ENCODE measurements at regions not wholly inside any gene's neighbourhood (a gene's known extent, or its start where the extent isn't known, plus 50 kb on each side); places are given as distances from the start of the nearest gene placed in this dataset.
A peak's percentile ranks its signal among the peaks of the same experiment; 100 is the strongest.

DNA sequence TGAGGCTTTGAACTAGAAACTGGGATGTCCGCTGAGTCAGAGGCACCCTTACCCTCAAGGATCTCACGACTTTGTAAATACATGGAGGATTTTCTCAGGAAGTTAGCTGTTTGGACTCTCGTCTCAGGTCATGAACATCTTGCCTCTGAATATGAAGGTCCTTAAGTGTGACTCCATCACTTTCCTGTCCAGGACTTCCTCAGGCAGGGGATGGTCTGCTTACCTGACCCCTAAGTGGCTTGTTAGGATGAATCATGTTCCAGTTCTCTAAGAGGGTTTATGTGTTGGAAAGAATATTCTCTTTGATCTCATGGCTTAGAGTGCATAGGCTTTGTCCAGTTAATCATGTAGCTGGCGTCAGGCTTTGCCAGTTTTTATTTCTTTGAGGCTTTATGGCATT lies 511.7 kb upstream of the KLF4 start:
- no peak for DNase-seq (ENCODE audit: low spot score)

- DNase-seq (ENCODE audit: low spot score): no peak
Observed at GRCh38 chr9:107999890-108000289, 510.3 kb upstream of the KLF4 start.

DNA sequence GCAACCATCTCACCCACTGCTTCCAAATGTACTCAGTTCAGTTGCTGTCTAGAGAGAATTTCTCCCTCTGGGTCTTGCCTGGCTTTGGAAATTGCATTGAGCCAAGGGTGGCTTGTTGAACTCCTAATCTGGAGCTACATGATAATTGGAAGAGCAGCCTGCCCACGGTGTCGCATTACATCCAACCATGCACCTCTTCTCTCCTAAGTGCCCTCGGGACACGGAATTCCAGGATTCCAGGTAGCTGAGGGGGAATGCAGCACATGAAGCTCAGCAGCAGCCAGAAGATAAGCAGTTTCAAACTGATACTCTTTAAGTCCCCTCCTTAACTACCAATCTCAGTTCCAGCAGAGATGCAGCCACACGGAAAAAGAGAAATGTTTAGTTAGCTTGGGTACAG lies 509.4 kb upstream of the KLF4 start:
- DNase-seq (ENCODE audit: low spot score): no peak

DNA sequence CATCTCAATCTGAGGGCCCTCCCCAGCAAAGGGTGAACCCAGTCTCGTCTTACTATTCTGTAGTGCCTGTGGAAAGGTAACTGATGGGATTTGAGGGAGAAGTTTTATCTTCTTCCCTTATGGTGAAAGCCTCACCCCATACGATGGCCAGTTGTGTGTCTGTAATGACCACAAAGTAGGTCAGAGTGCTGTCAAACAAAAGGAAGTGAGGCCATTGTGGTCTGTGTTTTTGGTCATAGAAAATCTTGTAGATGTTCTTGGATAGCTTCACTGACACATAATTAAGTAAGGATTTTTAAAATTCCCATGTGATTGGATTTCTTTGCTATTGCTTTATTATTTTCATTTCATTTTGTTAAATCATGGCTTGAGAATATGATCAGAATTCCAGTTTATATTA lies 505.1 kb upstream of the KLF4 start:
- DNase-seq (ENCODE audit: low spot score): no peak

DNA sequence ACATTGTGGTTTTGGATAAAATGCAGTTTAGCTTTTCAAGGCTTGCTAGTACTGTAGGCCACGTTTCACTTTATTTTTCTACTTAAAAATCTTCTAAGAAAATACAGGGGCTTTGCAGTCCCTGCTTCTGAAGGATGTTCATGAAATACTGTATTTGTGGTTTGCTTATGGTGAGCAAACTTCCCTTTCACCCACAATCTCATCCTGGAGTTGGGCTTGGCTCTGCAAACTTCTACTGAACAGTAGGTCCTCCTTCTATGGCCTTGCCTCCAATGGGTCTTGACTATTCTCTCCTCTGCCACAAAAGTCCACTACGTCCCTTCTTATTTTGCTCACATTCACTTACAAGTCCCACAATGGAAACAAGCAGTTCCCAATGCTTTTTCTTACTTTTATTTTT lies 502.7 kb upstream of the KLF4 start:
- DNase-seq (ENCODE audit: low spot score): no peak

DNA sequence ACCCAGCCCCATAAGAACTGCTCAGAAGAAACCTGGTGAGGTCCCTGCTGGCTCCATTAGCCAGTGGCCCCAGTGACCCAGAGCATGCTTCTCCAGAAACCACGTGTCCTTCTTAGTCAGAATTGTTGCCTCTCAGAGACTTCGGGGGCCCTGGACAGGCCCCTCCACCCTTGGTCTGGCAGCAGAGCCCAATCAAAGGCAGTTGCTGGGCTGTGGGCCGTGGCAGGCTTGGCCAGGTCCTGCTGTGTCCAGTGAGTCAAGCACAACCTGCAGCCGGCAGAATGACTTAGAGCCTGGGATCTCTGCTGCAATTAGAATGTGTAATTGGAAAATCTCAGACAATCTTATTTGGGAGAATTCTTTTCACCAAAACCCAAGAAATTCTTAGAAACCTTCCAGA lies 502.0 kb upstream of the KLF4 start:
- no peak for DNase-seq (ENCODE audit: low spot score)

DNA sequence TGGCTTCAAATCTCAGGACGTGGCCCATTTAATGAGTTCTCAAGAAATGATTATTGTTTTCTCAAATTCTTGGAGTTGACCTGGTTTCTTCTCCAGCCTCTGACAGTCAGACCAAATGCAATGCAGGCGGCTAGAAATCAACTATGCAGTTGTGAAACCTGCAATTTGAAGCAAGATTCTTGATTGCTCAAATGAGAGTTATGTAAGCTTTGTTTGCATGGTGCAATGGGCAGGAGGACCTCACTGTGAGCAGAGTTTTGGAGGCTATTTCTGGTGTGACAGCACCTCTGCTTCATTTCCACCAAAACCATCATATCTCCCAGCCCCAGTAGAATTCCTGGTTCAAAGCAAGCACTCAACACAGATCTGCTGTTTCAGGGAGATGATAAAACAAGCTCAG lies 500.0 kb upstream of the KLF4 start:
- no peak for DNase-seq (ENCODE audit: low spot score)

- DNase-seq (ENCODE audit: low spot score): no peak
Observed at GRCh38 chr9:107989099-107989498, 499.5 kb upstream of the KLF4 start.

GRCh38 chr9:107984956-107985355 lies 495.4 kb upstream of the KLF4 start:
- DNase-seq (ENCODE audit: low spot score): no peak

DNA sequence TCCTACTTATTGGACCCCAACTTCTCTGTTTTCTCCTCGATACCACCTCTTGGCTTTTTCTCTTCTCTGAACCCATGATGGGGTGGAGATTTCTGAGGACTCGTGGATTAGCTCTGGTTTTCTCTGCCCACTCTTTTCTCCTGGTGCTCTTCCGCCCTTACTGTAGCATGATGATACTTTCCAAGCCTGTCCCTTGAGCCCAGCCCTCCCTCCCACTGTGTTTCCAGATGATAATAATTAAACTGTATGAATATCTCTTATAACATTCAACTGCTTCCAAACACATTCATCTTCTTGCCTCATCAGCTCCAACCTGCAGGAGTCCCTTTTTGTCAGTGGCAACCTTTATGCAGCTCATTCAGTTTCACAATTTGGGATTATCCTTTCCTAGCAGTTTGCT lies 494.2 kb upstream of the KLF4 start:
- DNase-seq (ENCODE audit: low spot score): no peak

GRCh38 chr9:107983181-107983603 lies 493.6 kb upstream of the KLF4 start:
- DNase-seq (ENCODE audit: low spot score): no peak

DNA sequence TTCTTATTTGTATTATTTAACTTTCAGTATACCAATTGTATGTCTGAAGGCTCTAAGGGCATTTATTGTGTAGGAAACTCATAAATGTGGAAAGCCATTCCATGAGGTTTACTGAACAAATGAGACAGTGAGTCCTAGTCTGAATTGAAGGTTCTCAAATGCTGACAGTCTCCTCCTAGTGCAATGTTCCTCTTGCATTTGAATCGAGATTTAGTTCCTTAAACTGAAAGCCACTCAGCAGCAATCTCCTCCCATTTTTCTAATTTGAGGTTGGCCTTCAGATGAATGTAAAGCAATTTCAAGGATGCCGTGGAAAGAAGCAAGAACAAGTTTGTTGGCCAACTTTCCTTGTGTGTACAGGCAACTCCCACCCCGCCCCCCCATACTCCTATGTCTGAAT lies 493.2 kb upstream of the KLF4 start:
- no peak for DNase-seq (ENCODE audit: low spot score)

GRCh38 chr9:107982001-107982400 lies 492.4 kb upstream of the KLF4 start:
- DNase-seq (ENCODE audit: low spot score): no peak

- no peak for DNase-seq (ENCODE audit: low spot score)
Observed at GRCh38 chr9:107980984-107981383, 491.4 kb upstream of the KLF4 start.

GRCh38 chr9:107976767-107977166 lies 487.2 kb upstream of the KLF4 start:
- peak; percentile 14 for DNase-seq (ENCODE audit: low spot score)

DNA sequence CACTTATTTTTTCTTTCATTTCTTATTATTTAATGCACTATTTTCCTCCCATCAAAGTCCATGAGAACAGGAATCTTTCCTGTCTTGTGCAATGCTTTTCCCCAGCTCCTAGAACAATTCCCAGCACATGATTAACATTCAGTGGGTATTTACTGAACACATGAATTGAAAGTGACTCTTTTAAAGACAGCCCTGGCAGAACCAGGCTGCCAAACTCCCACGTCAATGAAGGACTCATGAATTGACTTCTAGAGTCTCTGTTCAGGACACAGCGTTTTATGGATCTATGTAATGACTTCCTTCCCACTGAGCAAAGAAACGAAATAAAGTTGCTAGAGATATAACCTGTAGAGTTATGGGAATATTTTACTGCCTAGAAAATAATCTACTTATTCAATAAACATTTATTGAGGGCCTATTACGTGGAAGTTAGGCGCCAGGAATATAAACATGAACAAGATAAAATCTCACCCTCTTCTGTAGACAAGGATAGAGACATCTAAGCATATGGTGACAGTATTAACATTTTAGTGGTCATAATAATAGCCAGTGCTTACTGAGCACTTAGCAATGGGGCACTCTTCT lies 485.9 kb upstream of the KLF4 start:
- no peak for DNase-seq (ENCODE audit: low spot score)

DNA sequence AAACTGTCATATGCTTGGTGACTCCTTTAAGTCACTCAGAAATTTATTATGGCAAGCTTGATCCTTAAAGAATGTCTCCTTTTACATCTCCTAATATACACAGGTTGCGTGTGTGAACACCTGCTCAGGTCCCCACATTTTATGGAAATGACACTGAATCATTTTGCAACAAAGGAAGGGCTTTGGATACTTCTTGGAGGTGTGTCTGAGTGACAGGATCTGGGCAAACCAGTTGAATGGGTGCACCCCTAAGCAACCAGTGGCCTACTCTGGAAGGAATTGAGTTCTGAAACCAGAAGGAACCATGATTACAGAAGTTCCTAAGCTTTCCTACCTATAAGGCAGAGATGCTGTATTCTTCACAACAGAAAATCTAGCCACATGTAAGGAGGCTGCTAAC lies 483.9 kb upstream of the KLF4 start:
- DNase-seq (ENCODE audit: low spot score): no peak

GRCh38 chr9:107972346-107972745 lies 482.8 kb upstream of the KLF4 start:
- no peak for DNase-seq (ENCODE audit: low spot score)

GRCh38 chr9:107971241-107971640 lies 481.7 kb upstream of the KLF4 start:
- no peak for DNase-seq (ENCODE audit: low spot score)

DNA sequence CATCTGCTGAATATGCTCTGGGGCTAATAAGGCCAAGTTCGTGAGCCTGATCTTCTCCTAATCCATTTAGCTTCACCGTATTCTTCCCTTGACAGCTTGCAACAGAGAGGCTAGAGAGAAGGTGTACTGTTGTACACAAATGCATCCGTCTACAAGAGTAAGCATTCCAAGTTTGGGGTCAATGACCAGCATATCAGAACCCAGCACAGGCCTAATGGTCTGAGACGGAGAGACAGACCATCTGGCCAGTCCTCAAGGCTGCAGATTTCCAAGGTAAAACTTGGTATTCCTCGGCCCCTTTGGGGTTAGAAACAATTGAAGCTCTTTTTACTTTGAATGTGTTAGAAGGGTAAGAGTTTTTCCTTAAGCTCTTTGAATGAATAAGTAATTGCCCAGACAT lies 481.2 kb upstream of the KLF4 start:
- DNase-seq (ENCODE audit: low spot score): no peak

DNA sequence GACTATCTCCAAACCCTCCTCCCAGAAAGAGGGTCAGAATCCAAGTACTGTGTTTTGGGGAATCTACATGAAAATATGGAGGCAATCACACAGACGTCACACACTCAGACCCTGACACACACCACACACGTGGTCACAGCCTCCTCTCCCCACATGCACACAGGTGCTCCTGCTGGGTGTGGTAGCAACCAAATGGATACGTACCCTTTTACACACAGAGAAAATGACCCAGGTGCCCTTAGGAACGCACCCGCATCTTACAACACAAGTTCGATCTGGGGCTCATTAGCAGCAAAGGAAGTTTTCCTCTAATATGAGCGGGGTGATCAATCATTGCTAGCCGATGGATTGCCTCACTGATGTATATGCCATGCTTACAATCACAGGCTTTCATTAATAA lies 480.2 kb upstream of the KLF4 start:
- DNase-seq (ENCODE audit: low spot score): no peak

GRCh38 chr9:107969141-107969540 lies 479.6 kb upstream of the KLF4 start:
- no peak for DNase-seq (ENCODE audit: low spot score)

GRCh38 chr9:107963246-107963645 lies 473.7 kb upstream of the KLF4 start:
- no peak for DNase-seq (ENCODE audit: low spot score)

DNA sequence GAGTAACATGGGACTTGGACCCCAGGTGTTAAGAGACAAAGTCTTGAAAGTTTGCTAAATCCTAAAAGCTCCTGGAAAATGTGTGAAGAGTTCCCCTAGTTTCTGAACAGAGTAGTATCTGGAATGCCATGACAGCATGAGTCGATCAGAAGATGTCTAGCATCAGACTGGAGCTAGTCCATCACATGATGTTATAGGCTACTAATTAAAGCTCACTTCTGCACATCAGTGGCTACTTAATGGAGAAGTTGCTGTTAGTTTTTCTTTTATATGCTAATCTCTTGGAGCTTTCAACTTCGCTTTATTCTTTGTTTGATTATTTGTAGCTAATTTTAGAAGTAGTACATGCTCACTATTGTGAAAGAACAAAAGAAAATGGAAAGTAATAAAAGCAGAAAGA lies 471.3 kb upstream of the KLF4 start:
- DNase-seq (ENCODE audit: low spot score): no peak

GRCh38 chr9:107954312-107954711 lies 464.7 kb upstream of the KLF4 start:
- no peak for DNase-seq (ENCODE audit: low spot score)

Data from mucosa of gallbladder (tissue), 1 donor.